ENCODE measurements at regions not wholly inside any gene's neighbourhood (a gene's known extent, or its start where the extent isn't known, plus 50 kb on each side); places are given as distances from the start of the nearest gene placed in this dataset.

GRCh38 chr9:78479441-78479840, 182.5 kb downstream of the PSAT1 start:
- no peaks in the 10 kb centered on the region for H3K27me3 ChIP-seq (replicated peaks)
- in situ Hi-C loops (cut with HindIII; ENCODE audit: low pct_ligation_motif_present, low sequenced_read_pairs), result no loop called here

GRCh38 chr9:78486661-78487060, 189.7 kb downstream of the PSAT1 start:
- DNase-seq, result no peak
- Histone ChIP-seq H3K27me3 (replicated peaks) (no peaks in the 10 kb centered on the region), H3K4me3 (ENCODE audit: low read depth, low read length) (no peak overlapping the region), H3K27ac (no peak overlapping the region), H3K36me3 (replicated peaks) (no peaks in the 10 kb centered on the region)
- no peak for TF ChIP-seq CTCF (IDR thresholded peaks at IDR 0.05; ENCODE audit: low read depth, low read length, missing control alignments)
- in situ Hi-C loops (cut with HindIII; ENCODE audit: low pct_ligation_motif_present, low sequenced_read_pairs), result no loop called here

More at GRCh38 chr9:78479441-78479840, 182.5 kb downstream of the PSAT1 start:
- TF ChIP-seq CTCF (IDR thresholded peaks at IDR 0.05; ENCODE audit: low read depth, low read length, missing control alignments), result no peak
- Histone ChIP-seq H3K4me3 (ENCODE audit: low read depth, low read length) (no peak overlapping the region), H3K36me3 (replicated peaks) (no peaks in the 10 kb centered on the region), H3K27ac (no peak overlapping the region)
- no peak for DNase-seq

GRCh38 chr9:78490231-78490630, 193.3 kb downstream of the PSAT1 start:
- in situ Hi-C loops (cut with HindIII; ENCODE audit: low pct_ligation_motif_present, low sequenced_read_pairs), result no loop called here
- Histone ChIP-seq H3K27ac (no peak overlapping the region), H3K4me3 (ENCODE audit: low read depth, low read length) (no peak overlapping the region), H3K36me3 (replicated peaks) (no peaks in the 10 kb centered on the region), H3K27me3 (replicated peaks) (no peaks in the 10 kb centered on the region)
- no peak for TF ChIP-seq CTCF (IDR thresholded peaks at IDR 0.05; ENCODE audit: low read depth, low read length, missing control alignments)
- no peak for DNase-seq

- Histone ChIP-seq H3K27ac (no peak overlapping the region), H3K4me3 (ENCODE audit: low read depth, low read length) (no peak overlapping the region), H3K27me3 (replicated peaks) (no peaks in the 10 kb centered on the region), H3K36me3 (replicated peaks) (no peaks in the 10 kb centered on the region)
- DNase-seq, result no peak
- in situ Hi-C loops (cut with HindIII; ENCODE audit: low pct_ligation_motif_present, low sequenced_read_pairs), result no loop called here
- no peak for TF ChIP-seq CTCF (IDR thresholded peaks at IDR 0.05; ENCODE audit: low read depth, low read length, missing control alignments)
Measured at GRCh38 chr9:78491402-78491801, 194.5 kb downstream of the PSAT1 start.

GRCh38 chr9:78493166-78493742, 196.3 kb downstream of the PSAT1 start:
- no peaks in the 10 kb centered on the region for H3K27me3 ChIP-seq (replicated peaks)
- DNase-seq, result no peak
- in situ Hi-C loops (cut with HindIII; ENCODE audit: low pct_ligation_motif_present, low sequenced_read_pairs), result no loop called here
- H3K4me3 ChIP-seq (ENCODE audit: low read depth, low read length), result no peak overlapping the region
- TF ChIP-seq CTCF (IDR thresholded peaks at IDR 0.05; ENCODE audit: low read depth, low read length, missing control alignments), result no peak
- no peaks in the 10 kb centered on the region for H3K36me3 ChIP-seq (replicated peaks)
- H3K27ac ChIP-seq, result no peak overlapping the region

- in situ Hi-C loops (cut with HindIII; ENCODE audit: low pct_ligation_motif_present, low sequenced_read_pairs), result no loop called here
Measured at GRCh38 chr9:78502566-78502965, 205.6 kb downstream of the PSAT1 start.

More at GRCh38 chr9:78502566-78502965, 205.6 kb downstream of the PSAT1 start:
- Histone ChIP-seq H3K27me3 (replicated peaks) (no peaks in the 10 kb centered on the region), H3K36me3 (replicated peaks) (no peaks in the 10 kb centered on the region), H3K4me3 (ENCODE audit: low read depth, low read length) (no peak overlapping the region), H3K27ac (no peak overlapping the region)
- no peak for TF ChIP-seq CTCF (IDR thresholded peaks at IDR 0.05; ENCODE audit: low read depth, low read length, missing control alignments)
- DNase-seq, result no peak
